ENCODE measurements at regions not wholly inside any gene's neighbourhood (a gene's known extent, or its start where the extent isn't known, plus 50 kb on each side); places are given as distances from the start of the nearest gene placed in this dataset.

- no peaks in the 10 kb centered on the region for H3K9me3 ChIP-seq (replicated peaks)
- H3K4me3 ChIP-seq: no peak overlapping the region
- H3K27ac ChIP-seq: peak overlapping the region; percentile 69
Observed at GRCh38 chr6:113073611-113074191, 726.6 kb downstream of the RFPL4B start.

GRCh38 chr6:113076116-113076515 is 729.0 kb downstream of the RFPL4B start:
- Histone ChIP-seq H3K27me3 (replicated peaks) (no peaks in the 10 kb centered on the region), H3K4me1 (replicated peaks) (peaks cover 25% of the 10 kb centered on the region), H3K27ac (no peak overlapping the region), H3K4me3 (no peak overlapping the region), H3K9me3 (replicated peaks) (no peaks in the 10 kb centered on the region), H3K36me3 (no peaks in the 10 kb centered on the region)
- no peak for DNase-seq (ENCODE audit: low read depth in 1 of 2, low spot score in 2 of 2)

More at GRCh38 chr6:113073611-113074191, 726.6 kb downstream of the RFPL4B start:
- H3K4me1 ChIP-seq (replicated peaks): peaks cover 27% of the 10 kb centered on the region
- peak in 1 of 2 experiments; percentile 88 for DNase-seq (ENCODE audit: low read depth in 1 of 2, low spot score in 2 of 2)
- no peaks in the 10 kb centered on the region for H3K36me3 ChIP-seq
- H3K27me3 ChIP-seq (replicated peaks): no peaks in the 10 kb centered on the region

GRCh38 chr6:113076816-113077215 is 729.7 kb downstream of the RFPL4B start:
- Histone ChIP-seq H3K27ac (no peak overlapping the region), H3K9me3 (replicated peaks) (no peaks in the 10 kb centered on the region), H3K36me3 (no peaks in the 10 kb centered on the region), H3K27me3 (replicated peaks) (no peaks in the 10 kb centered on the region), H3K4me1 (replicated peaks) (peaks cover 25% of the 10 kb centered on the region), H3K4me3 (no peak overlapping the region)
- DNase-seq (ENCODE audit: low read depth in 1 of 2, low spot score in 2 of 2): no peak

GRCh38 chr6:113077794-113078193 is 730.7 kb downstream of the RFPL4B start:
- Histone ChIP-seq H3K4me3 (no peak overlapping the region), H3K36me3 (no peaks in the 10 kb centered on the region), H3K27ac (no peak overlapping the region), H3K27me3 (replicated peaks) (no peaks in the 10 kb centered on the region), H3K9me3 (replicated peaks) (no peaks in the 10 kb centered on the region), H3K4me1 (replicated peaks) (peaks cover 25% of the 10 kb centered on the region)
- DNase-seq (ENCODE audit: low read depth in 1 of 2, low spot score in 2 of 2): no peak

GRCh38 chr6:113078791-113079190 is 731.7 kb downstream of the RFPL4B start:
- H3K4me1 ChIP-seq (replicated peaks): peaks cover 18% of the 10 kb centered on the region
- H3K27ac ChIP-seq: no peak overlapping the region
- no peak for DNase-seq (ENCODE audit: low read depth in 1 of 2, low spot score in 2 of 2)
- no peaks in the 10 kb centered on the region for H3K9me3 ChIP-seq (replicated peaks)
- H3K27me3 ChIP-seq (replicated peaks): no peaks in the 10 kb centered on the region
- no peak overlapping the region for H3K4me3 ChIP-seq
- H3K36me3 ChIP-seq: no peaks in the 10 kb centered on the region

- no peaks in the 10 kb centered on the region for H3K27me3 ChIP-seq (replicated peaks)
- no peak overlapping the region for H3K4me3 ChIP-seq
- no peaks in the 10 kb centered on the region for H3K9me3 ChIP-seq (replicated peaks)
- no peaks in the 10 kb centered on the region for H3K4me1 ChIP-seq (replicated peaks)
- no peaks in the 10 kb centered on the region for H3K36me3 ChIP-seq
- DNase-seq (ENCODE audit: low read depth in 1 of 2, low spot score in 2 of 2): no peak
- no peak overlapping the region for H3K27ac ChIP-seq
Observed at GRCh38 chr6:113082745-113083144, 735.6 kb downstream of the RFPL4B start.

- no peaks in the 10 kb centered on the region for H3K9me3 ChIP-seq (replicated peaks)
- no peak overlapping the region for H3K27ac ChIP-seq
- H3K27me3 ChIP-seq (replicated peaks): no peaks in the 10 kb centered on the region
- no peak for DNase-seq (ENCODE audit: low read depth in 1 of 2, low spot score in 2 of 2)
- H3K4me1 ChIP-seq (replicated peaks): no peaks in the 10 kb centered on the region
- no peaks in the 10 kb centered on the region for H3K36me3 ChIP-seq
- H3K4me3 ChIP-seq: no peak overlapping the region
Observed at GRCh38 chr6:113083947-113084346, 736.8 kb downstream of the RFPL4B start.

GRCh38 chr6:113089056-113089455 is 741.9 kb downstream of the RFPL4B start:
- Histone ChIP-seq H3K4me1 (replicated peaks) (no peaks in the 10 kb centered on the region), H3K4me3 (no peak overlapping the region), H3K27me3 (replicated peaks) (no peaks in the 10 kb centered on the region), H3K36me3 (no peaks in the 10 kb centered on the region), H3K27ac (no peak overlapping the region), H3K9me3 (replicated peaks) (no peaks in the 10 kb centered on the region)
- DNase-seq (ENCODE audit: low read depth in 1 of 2, low spot score in 2 of 2): no peak

- DNase-seq (ENCODE audit: low read depth in 1 of 2, low spot score in 2 of 2): no peak
- Histone ChIP-seq H3K9me3 (replicated peaks) (no peaks in the 10 kb centered on the region), H3K4me1 (replicated peaks) (peaks cover 5% of the 10 kb centered on the region), H3K36me3 (no peaks in the 10 kb centered on the region), H3K27me3 (replicated peaks) (no peaks in the 10 kb centered on the region), H3K4me3 (no peak overlapping the region), H3K27ac (no peak overlapping the region)
Observed at GRCh38 chr6:113092795-113093194, 745.7 kb downstream of the RFPL4B start.

- H3K27ac ChIP-seq: no peak overlapping the region
- no peaks in the 10 kb centered on the region for H3K36me3 ChIP-seq
- H3K4me1 ChIP-seq (replicated peaks): peaks cover 5% of the 10 kb centered on the region
- H3K4me3 ChIP-seq: no peak overlapping the region
- no peak for DNase-seq (ENCODE audit: low read depth in 1 of 2, low spot score in 2 of 2)
- H3K9me3 ChIP-seq (replicated peaks): no peaks in the 10 kb centered on the region
- H3K27me3 ChIP-seq (replicated peaks): no peaks in the 10 kb centered on the region
Observed at GRCh38 chr6:113094779-113095178, 747.6 kb downstream of the RFPL4B start.

GRCh38 chr6:113095841-113096240 is 748.7 kb downstream of the RFPL4B start:
- no peak for DNase-seq (ENCODE audit: low read depth in 1 of 2, low spot score in 2 of 2)
- Histone ChIP-seq H3K27me3 (replicated peaks) (no peaks in the 10 kb centered on the region), H3K36me3 (no peaks in the 10 kb centered on the region), H3K4me1 (replicated peaks) (peaks cover 5% of the 10 kb centered on the region), H3K4me3 (no peak overlapping the region), H3K27ac (no peak overlapping the region), H3K9me3 (replicated peaks) (no peaks in the 10 kb centered on the region)

GRCh38 chr6:113102761-113103160 is 754.4 kb upstream of the MARCKS start:
- Histone ChIP-seq H3K9me3 (replicated peaks) (no peaks in the 10 kb centered on the region), H3K4me3 (no peak overlapping the region), H3K36me3 (no peaks in the 10 kb centered on the region), H3K27me3 (replicated peaks) (no peaks in the 10 kb centered on the region), H3K27ac (peak overlapping the region; percentile 84), H3K4me1 (replicated peaks) (peaks cover 26% of the 10 kb centered on the region)
- DNase-seq (ENCODE audit: low read depth in 1 of 2, low spot score in 2 of 2): peak in 1 of 2 experiments; percentile 51

- H3K27ac ChIP-seq: peak overlapping the region; percentile 84
- H3K4me3 ChIP-seq: no peak overlapping the region
- H3K27me3 ChIP-seq (replicated peaks): no peaks in the 10 kb centered on the region
- H3K9me3 ChIP-seq (replicated peaks): no peaks in the 10 kb centered on the region
- H3K4me1 ChIP-seq (replicated peaks): peaks cover 26% of the 10 kb centered on the region
- peak in 1 of 2 experiments; percentile 58 for DNase-seq (ENCODE audit: low read depth in 1 of 2, low spot score in 2 of 2)
- no peaks in the 10 kb centered on the region for H3K36me3 ChIP-seq
Observed at GRCh38 chr6:113103634-113104361, 753.3 kb upstream of the MARCKS start.

GRCh38 chr6:113104541-113104940 is 752.6 kb upstream of the MARCKS start:
- Histone ChIP-seq H3K9me3 (replicated peaks) (no peaks in the 10 kb centered on the region), H3K27ac (no peak overlapping the region), H3K4me3 (no peak overlapping the region), H3K4me1 (replicated peaks) (peaks cover 26% of the 10 kb centered on the region), H3K27me3 (replicated peaks) (no peaks in the 10 kb centered on the region), H3K36me3 (no peaks in the 10 kb centered on the region)
- DNase-seq (ENCODE audit: low read depth in 1 of 2, low spot score in 2 of 2): no peak

Data from SJSA1 (cell line).